GM12873 (cell line): ENCODE measurements at regions not wholly inside any gene's neighbourhood (a gene's known extent, or its start where the extent isn't known, plus 50 kb on each side); places are given as distances from the start of the nearest gene placed in this dataset.

Experiments
- CTCF ChIP-seq: IDR thresholded peaks from 2 replicates; pipeline ENCODE4 v1.5.1; 2012; ENCODE audit warnings: low read depth, mild to moderate bottlenecking, moderate library complexity, low read length, control low read depth; ENCODE audit not compliant: insufficient read depth; ENCODE audit errors: missing control alignments

- no peak for TF ChIP-seq CTCF
Observed at GRCh38 chr2:136408795-136409194, 290.8 kb upstream of the CXCR4 start.

- no peak for TF ChIP-seq CTCF
Observed at GRCh38 chr2:136407952-136408318, 290.0 kb upstream of the CXCR4 start.

- TF ChIP-seq CTCF: no peak
Observed at GRCh38 chr2:136407117-136407951, 289.4 kb upstream of the CXCR4 start.

GRCh38 chr2:136404925-136405324 lies 287.0 kb upstream of the CXCR4 start:
- TF ChIP-seq CTCF: no peak

GRCh38 chr2:136404176-136404575 lies 286.2 kb upstream of the CXCR4 start:
- TF ChIP-seq CTCF: no peak

- TF ChIP-seq CTCF: no peak
Observed at GRCh38 chr2:136402281-136402680, 284.3 kb upstream of the CXCR4 start.

GRCh38 chr2:136399667-136400289 lies 281.8 kb upstream of the CXCR4 start:
- TF ChIP-seq CTCF: no peak
